ENCODE measurements at regions not wholly inside any gene's neighbourhood (a gene's known extent, or its start where the extent isn't known, plus 50 kb on each side); places are given as distances from the start of the nearest gene placed in this dataset.

DNA sequence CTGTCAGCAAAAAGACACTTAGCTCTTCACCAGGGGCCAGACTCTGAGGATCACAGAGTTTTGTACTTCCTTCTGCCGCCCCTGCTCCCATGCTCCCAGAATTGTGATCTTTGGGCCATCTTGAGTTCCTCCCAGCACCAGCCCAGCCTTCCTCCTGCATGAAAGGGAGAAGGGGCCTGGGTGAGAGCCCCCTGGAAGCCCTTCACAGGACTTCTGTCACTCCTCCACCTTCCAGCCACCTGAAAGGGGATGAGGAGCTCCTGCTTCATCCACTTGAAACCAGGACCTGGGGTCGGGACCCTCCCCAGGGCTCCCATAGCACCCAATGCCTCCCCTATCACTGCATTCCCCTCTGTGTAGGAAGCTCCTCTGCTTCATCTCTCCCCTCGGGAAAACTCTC is 174.2 kb downstream of the BUD13 start:
- DNase-seq (ENCODE audit: low read depth), result no peak

DNA sequence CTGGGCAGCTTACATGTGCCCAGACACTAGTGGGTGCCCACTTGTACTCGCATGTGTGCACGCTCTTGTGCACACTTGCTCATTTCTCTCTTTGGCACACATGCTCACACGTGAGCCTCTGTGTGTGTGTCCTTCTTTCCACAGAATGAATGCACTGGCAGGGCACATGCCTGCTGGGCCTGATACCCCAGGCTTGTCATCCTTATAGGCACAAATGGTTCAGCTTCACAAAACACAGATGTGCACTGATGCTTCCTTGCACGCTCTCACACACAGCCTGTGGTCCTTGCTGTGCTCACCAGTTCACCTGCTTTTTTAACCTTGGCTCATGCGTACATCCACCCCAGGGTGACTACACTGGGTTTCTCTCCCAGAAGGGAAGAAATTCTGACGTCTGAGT is 174.8 kb downstream of the BUD13 start:
- no peak for DNase-seq (ENCODE audit: low read depth)

GRCh38 chr11:116596346-116597260 is 176.2 kb downstream of the BUD13 start:
- no peak for DNase-seq (ENCODE audit: low read depth)

DNA sequence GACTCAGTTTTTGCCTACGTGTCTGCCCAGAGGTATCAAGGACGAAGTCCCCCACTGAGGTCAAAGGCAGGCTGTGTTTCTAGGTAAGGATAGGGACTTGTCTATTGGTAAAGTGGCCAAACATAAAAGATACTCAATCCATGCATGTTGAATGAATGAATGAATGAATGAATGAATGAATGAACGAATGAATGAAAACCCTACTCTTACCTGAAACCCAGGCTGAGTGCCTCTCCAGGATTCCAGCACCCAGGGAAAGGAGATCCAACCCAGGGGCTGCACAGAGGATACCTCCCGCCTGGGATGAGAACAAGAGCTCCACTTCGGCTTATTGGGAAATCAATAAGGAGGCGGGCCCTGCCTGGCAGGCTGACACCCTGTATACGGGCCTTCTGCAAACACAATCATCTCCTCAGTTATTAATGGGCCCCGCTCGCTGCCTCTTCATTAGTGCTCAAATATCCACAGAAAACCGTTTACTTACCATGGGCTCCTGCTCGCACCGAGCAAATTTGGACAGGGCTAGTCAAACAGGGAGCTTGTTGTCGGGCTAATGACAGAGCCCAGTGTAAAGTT is 177.4 kb downstream of the BUD13 start:
- no peak for DNase-seq (ENCODE audit: low read depth)

DNA sequence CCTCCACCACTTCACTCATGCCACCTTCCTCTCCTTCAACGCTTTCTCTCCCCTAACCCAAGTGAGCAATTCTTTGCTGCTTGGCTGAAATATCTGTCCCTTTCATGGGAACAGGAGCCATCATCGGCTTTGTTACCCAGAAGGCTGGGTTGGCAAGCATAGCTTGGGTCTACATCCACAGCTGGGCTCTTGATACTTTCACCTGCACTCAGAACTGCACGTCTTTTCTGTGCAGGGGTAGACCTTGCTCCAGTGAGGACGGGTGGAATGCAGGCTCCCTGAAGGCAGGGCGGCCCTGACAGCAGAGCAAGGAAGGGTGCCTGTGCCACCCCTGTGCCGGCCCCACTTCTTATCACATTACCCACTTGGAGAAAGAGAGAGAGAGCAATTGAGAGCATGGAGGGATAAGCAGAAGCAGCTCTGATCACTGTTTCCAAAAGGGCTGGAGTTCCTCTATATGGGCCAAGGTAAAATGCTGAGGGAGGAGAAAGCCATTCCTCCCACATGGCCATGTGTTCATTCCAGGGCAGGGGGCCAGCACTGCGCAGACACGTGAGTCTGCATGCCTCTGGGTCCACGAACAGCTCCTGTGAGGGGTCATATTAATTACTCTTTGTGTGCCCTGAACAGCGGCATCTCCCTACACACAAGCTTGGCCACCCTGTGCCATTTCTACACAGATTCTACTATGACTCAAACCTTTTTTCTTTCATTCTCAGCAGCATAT is 181.8 kb downstream of the BUD13 start:
- no peak for DNase-seq (ENCODE audit: low read depth)

DNA sequence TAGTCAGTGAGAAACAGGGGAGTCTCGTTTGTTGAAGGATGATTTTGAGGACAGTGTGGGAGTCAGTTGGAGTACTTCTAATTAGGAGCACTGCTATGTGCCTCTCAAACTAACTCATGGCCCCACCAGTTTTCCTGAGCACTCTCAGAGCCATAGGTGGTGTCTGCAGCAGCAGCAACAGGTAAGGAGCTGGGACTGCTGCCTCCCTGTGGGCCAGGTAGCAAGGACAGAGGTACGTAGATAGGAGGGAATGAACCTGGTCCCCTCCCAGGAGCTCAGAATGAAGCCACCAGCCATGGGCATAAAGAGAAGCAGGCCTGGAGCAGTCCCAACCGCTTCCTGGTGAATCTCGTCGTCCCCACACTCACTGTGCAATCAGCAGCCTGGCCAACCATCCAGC is 183.4 kb downstream of the BUD13 start:
- DNase-seq (ENCODE audit: low read depth), result no peak

DNA sequence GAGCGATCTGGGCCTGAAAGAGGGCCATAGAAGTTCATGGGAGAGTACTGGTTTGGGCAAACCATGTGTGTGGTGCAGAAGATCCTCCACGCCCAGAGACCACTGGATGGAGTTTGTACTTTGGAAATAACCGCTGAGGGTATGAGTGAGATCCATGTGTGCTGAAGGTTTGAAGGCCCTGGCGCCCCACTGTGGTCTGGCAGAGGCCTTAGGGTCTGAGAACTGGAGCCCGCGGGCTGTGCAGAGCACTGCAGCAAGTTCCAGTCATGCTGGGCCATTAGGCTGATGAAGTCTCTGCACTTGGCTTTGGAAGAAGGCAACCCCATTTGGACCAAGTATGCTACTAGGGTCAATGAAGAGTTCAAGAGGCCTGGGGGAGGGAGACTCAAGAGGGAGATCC is 186.4 kb downstream of the BUD13 start:
- no peak for DNase-seq (ENCODE audit: low read depth)

GRCh38 chr11:116582571-116582970 is 190.2 kb downstream of the BUD13 start:
- DNase-seq (ENCODE audit: low read depth), result no peak

DNA sequence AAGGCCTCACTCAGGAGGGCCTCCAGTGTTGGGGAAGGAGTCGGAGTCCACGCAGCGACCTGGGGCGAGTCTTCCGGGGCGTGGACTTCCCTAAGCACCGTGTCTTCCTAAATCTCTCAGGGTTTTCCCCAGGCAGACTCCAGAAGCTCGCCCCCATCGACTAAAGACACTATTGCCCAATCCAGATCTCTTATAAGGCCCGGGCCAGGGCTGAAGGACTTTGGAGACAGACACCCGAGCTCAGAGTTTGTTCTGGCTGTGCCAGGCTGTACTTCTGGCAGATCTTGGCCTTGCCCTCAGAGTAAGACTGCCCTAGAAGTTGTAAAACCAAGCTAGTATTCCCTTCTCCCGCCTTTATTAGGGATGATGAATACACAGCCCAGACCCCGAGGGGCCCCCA is 191.4 kb downstream of the BUD13 start:
- DNase-seq (ENCODE audit: low read depth), result no peak

DNA sequence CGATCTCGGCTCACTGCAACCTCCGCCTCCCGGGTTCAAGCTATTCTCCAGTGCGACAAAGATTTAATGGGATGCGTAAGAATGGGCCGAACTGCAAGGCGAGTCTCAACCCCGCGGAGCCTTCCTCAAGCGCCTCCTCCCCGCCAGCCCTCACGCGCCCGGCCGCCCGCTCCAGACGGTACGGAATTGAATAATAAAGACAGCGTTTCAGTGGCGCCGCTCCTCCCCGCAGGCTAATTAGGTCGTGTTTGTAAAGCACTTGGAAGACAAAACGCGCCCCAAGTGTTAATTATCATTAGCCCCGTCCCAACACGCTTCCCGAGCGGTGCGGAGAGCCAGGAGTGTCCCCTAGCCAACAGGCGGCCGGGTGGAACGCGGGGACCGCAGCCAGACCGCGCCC is 192.0 kb downstream of the BUD13 start:
- no peak for DNase-seq (ENCODE audit: low read depth)

GRCh38 chr11:116579857-116580727 is 192.7 kb downstream of the BUD13 start:
- no peak for DNase-seq (ENCODE audit: low read depth)

DNA sequence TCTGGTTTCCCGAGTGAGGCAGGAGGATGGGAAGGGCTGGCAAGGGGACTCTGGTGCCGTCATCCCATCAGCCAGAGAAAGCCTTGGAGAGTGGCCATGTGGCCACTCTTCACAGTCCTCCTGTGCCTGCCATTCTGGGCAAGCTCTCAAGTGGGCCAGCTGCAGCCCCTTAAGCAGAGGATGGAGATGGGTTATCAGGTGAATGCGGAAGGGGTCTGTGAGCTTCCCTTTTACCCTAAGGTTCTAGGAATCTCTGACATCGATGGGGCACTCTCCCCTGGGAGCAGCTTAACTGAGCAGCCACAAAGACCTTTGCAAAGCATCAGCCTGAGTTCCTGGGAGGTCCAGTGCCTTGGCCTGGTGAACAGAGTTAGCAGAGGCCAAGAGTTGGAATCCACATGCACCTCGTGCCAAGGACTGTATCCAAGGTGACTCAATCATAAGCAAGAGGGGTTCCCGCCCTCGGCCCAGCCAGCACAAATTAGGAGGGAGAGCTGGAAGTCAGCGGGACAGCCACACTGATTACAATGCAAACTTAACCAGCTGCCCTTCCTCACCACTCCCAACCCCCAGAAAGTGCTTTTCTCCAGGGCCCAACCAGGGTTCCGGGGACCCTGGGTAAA is 193.6 kb downstream of the BUD13 start:
- no peak for DNase-seq (ENCODE audit: low read depth)

GRCh38 chr11:116577956-116578355 is 194.8 kb downstream of the BUD13 start:
- DNase-seq (ENCODE audit: low read depth), result no peak

GRCh38 chr11:116577273-116577672 is 195.5 kb downstream of the BUD13 start:
- no peak for DNase-seq (ENCODE audit: low read depth)

DNA sequence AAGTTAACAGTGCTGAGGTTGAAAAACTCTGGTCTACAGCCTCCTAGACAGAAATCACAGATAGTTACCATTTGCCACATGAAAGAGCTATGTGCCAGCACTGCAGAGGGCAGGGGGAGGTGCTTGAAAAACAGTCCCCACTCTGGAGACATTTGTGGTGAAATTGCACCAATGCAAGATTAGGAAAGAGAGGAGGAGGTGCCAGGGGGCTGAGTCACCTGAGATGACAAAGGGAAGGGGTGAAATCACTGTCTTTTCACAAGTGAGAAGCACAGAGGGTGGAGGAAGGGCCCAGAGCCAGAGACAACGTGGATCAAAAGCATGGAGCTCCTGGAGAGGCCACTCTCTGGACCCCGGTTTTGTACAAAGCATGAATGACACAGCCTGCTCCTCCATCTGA is 196.3 kb downstream of the BUD13 start:
- DNase-seq (ENCODE audit: low read depth), result no peak

DNA sequence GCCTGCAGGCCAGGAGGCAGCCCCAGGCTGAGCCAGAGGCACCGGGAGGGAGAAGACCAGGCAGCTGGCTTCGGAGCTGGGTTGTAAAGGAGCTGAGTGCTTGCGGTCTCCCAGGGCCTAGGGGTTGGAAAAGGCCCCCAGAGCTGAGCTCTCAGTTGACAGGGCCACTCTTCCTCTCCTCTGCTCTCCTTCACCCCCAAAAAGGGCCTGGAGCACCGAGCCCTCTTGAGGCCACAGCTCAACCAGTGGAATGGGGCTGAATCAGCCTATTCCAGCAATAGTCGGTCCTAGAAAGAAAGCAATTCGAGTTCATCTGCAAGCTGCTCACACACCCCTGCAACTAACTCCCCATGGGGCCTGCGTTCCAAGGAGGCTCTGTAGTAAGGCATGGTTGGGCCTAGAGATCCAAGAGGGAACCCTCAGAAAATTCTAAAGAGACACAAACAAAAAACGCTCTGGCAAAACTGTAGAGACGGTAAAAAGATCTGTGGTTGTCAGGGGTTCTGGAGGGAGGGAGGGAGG is 205.0 kb downstream of the BUD13 start:
- DNase-seq (ENCODE audit: low read depth), result no peak

DNA sequence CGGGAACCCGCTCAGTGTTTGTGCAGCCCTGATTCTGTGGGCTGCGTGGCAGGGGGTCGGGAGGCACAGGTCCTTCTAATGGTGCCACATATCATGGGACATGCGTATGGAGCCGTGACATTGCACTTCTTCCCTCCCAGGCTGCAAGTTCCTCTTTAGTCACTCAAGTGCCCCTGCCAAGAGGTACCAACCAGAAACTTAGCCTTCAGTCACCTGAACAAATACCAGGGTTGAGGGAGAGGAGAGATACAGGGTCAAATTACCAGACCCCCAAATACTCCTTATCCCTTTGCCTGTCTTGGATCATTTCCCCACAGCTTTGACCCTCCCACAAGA is 209.1 kb downstream of the BUD13 start:
- no peak for DNase-seq (ENCODE audit: low read depth)

DNA sequence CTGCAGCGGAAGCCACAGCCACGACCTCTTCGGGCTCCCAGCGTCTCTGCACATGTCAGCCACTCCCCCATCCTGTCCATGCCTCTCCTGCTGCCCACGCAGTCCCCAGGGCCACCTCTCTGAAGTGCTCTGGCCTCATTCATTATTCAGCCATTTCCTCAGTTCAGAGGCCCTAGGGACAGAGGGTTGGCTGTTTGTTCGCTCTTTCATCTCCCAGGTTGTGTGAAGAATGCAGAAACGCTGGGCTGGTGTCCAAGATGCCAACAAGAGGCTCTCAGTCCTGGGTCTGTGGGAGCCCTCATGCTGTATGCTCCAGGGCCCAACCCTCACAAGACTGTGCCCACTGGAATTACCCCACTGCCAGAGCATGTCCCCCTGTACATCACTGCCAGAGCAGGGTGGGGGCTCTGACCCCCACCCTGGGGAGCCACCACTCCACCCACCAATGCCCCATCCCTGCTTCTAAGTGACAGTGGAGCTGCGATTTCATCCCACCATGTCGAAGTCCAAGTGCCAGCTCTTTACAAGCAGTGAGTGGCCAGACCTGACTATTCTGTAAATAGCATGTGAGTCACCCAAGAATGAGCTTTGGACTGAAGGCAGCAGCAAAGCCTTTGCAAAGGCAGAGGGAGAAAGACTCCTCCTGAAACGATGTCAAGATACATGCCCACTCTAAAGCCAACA is 209.6 kb downstream of the BUD13 start:
- no peak for DNase-seq (ENCODE audit: low read depth)

GRCh38 chr11:116560589-116560988 is 212.2 kb downstream of the BUD13 start:
- DNase-seq (ENCODE audit: low read depth), result no peak

GRCh38 chr11:116558504-116559211 is 214.1 kb downstream of the BUD13 start:
- no peak for DNase-seq (ENCODE audit: low read depth)
